Loucy (cell line): ENCODE measurements at regions not wholly inside any gene's neighbourhood (a gene's known extent, or its start where the extent isn't known, plus 50 kb on each side); places are given as distances from the start of the nearest gene placed in this dataset.

Experiments
- H2AFZ ChIP-seq: fragments of 200-600 bp; sonication (generic); 2 replicates; pipeline ENCODE4 v1.6.0; 2016; ENCODE audit warnings: antibody characterized with exemption, mild to moderate bottlenecking, low read length, moderate library complexity
- H3F3A ChIP-seq: fragments of 200-600 bp; 2 replicates; pipeline ENCODE4 v1.6.0; 2016; ENCODE audit warnings: antibody characterized with exemption, low read depth, mild to moderate bottlenecking
- H3K27me3 ChIP-seq: fragments of 200-600 bp; sonication (generic); 2 replicates; pipeline ENCODE4 v1.6.1; 2014; ENCODE audit warnings: low read length, mild to moderate bottlenecking; ENCODE audit not compliant: insufficient read depth, poor library complexity, severe bottlenecking
- H3K36me3 ChIP-seq: fragments of 200-600 bp; sonication (generic); 2 replicates; pipeline ENCODE4 v1.6.1; 2016; ENCODE audit warnings: low read length; ENCODE audit not compliant: insufficient read depth
- H3K4me1 ChIP-seq: fragments of 200-600 bp; sonication (generic); 2 replicates; pipeline ENCODE4 v1.5.1; 2014; ENCODE audit warnings: low read length, mild to moderate bottlenecking; ENCODE audit not compliant: insufficient read depth, poor library complexity, severe bottlenecking
- H3K4me2 ChIP-seq: fragments of 200-600 bp; sonication (generic); 2 replicates; pipeline ENCODE4 v1.6.0; 2014; ENCODE audit warnings: antibody characterized with exemption, low read length, low read depth, mild to moderate bottlenecking; ENCODE audit not compliant: poor library complexity, severe bottlenecking
- H3K4me3 ChIP-seq: fragments of 200-600 bp; sonication (generic); 2 replicates; pipeline ENCODE4 v1.5.1; 2014; ENCODE audit warnings: low read length, mild to moderate bottlenecking, mixed read lengths; ENCODE audit not compliant: poor library complexity, severe bottlenecking
- H3K79me2 ChIP-seq: fragments of 200-600 bp; sonication (generic); 2 replicates; pipeline ENCODE4 v1.6.1; 2014; ENCODE audit warnings: low read length; ENCODE audit not compliant: insufficient read depth
- H3K9ac ChIP-seq: fragments of 200-600 bp; sonication (generic); 2 replicates; pipeline ENCODE4 v1.6.0; 2014; ENCODE audit warnings: mild to moderate bottlenecking, low read depth, low read length, moderate library complexity; ENCODE audit not compliant: poor library complexity, severe bottlenecking
- H3K9me2 ChIP-seq: fragments of 200-600 bp; sonication (generic); replicated peaks from 2 replicates; pipeline ENCODE4 v1.6.1; 2016; ENCODE audit warnings: low read depth, low read length, mixed read lengths
- H3K9me3 ChIP-seq: fragments of 200-600 bp; sonication (generic); 2 replicates; pipeline ENCODE4 v1.6.1; 2014; ENCODE audit warnings: mild to moderate bottlenecking, antibody characterized with exemption, low read length, low read depth; ENCODE audit not compliant: insufficient read depth
- H4K20me1 ChIP-seq: fragments of 200-600 bp; sonication (generic); 2 replicates; pipeline ENCODE4 v1.6.0; 2014; ENCODE audit warnings: antibody characterized with exemption, low read length, mild to moderate bottlenecking; ENCODE audit not compliant: insufficient read depth, poor library complexity, severe bottlenecking
- EZH2phosphoT487 ChIP-seq: fragments of 200-600 bp; IDR thresholded peaks from 2 replicates; pipeline ENCODE4 v1.6.1; 2018; ENCODE audit warnings: antibody characterized with exemption, mild to moderate bottlenecking, moderate library complexity, borderline replicate concordance
- TF ChIP-seq, protein P1 (sequence below): fragments of 200-600 bp; sonication (generic); conservative IDR thresholded peaks from 2 replicates; pipeline ENCODE4 v1.5.1; 2014; ENCODE audit warnings: mild to moderate bottlenecking, antibody characterized with exemption, low read length

GRCh38 chr3:109982201-109982600 lies 644.9 kb upstream of the DPPA4 start:
- Histone ChIP-seq H3K4me2 (no peak overlapping the region), H3K79me2 (no peaks in the 10 kb centered on the region), H2AFZ (no peak overlapping the region), H3K4me3 (no peak overlapping the region), H4K20me1 (no peaks in the 10 kb centered on the region), H3K36me3 (no peaks in the 10 kb centered on the region), H3K9me2 (no peaks in the 10 kb centered on the region), H3K9ac (no peak overlapping the region), H3F3A (no peaks in the 10 kb centered on the region), H3K4me1 (no peaks in the 10 kb centered on the region), H3K9me3 (no peaks in the 10 kb centered on the region), H3K27me3 (no peaks in the 10 kb centered on the region)
- no peak for TF ChIP-seq EZH2phosphoT487
- TF ChIP-seq, protein P1, sequence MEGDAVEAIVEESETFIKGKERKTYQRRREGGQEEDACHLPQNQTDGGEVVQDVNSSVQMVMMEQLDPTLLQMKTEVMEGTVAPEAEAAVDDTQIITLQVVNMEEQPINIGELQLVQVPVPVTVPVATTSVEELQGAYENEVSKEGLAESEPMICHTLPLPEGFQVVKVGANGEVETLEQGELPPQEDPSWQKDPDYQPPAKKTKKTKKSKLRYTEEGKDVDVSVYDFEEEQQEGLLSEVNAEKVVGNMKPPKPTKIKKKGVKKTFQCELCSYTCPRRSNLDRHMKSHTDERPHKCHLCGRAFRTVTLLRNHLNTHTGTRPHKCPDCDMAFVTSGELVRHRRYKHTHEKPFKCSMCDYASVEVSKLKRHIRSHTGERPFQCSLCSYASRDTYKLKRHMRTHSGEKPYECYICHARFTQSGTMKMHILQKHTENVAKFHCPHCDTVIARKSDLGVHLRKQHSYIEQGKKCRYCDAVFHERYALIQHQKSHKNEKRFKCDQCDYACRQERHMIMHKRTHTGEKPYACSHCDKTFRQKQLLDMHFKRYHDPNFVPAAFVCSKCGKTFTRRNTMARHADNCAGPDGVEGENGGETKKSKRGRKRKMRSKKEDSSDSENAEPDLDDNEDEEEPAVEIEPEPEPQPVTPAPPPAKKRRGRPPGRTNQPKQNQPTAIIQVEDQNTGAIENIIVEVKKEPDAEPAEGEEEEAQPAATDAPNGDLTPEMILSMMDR = no peak

- H2AFZ ChIP-seq = no peak overlapping the region
- no peaks in the 10 kb centered on the region for H3K9me2 ChIP-seq
- no peaks in the 10 kb centered on the region for H4K20me1 ChIP-seq
- H3K4me3 ChIP-seq = no peak overlapping the region
- no peaks in the 10 kb centered on the region for H3K27me3 ChIP-seq
- H3K79me2 ChIP-seq = no peaks in the 10 kb centered on the region
- TF ChIP-seq EZH2phosphoT487 = no peak
- TF ChIP-seq, protein P1 = no peak
- H3K9me3 ChIP-seq = no peaks in the 10 kb centered on the region
- H3K9ac ChIP-seq = no peak overlapping the region
- no peaks in the 10 kb centered on the region for H3K36me3 ChIP-seq
- no peaks in the 10 kb centered on the region for H3K4me1 ChIP-seq
- H3K4me2 ChIP-seq = no peak overlapping the region
- H3F3A ChIP-seq = no peaks in the 10 kb centered on the region
These were observed 647.6 kb upstream of the DPPA4 start for GRCh38 chr3:109984976-109985375.

GRCh38 chr3:109985943-109986555 lies 648.7 kb upstream of the DPPA4 start:
- H3K27me3 ChIP-seq = no peaks in the 10 kb centered on the region
- H2AFZ ChIP-seq = no peak overlapping the region
- H3K4me2 ChIP-seq = no peak overlapping the region
- H4K20me1 ChIP-seq = no peaks in the 10 kb centered on the region
- H3K9me3 ChIP-seq = no peaks in the 10 kb centered on the region
- H3F3A ChIP-seq = no peaks in the 10 kb centered on the region
- H3K9ac ChIP-seq = no peak overlapping the region
- no peak overlapping the region for H3K4me3 ChIP-seq
- no peaks in the 10 kb centered on the region for H3K36me3 ChIP-seq
- TF ChIP-seq, protein P1 = no peak
- no peak for TF ChIP-seq EZH2phosphoT487
- H3K79me2 ChIP-seq = no peaks in the 10 kb centered on the region
- no peaks in the 10 kb centered on the region for H3K9me2 ChIP-seq
- H3K4me1 ChIP-seq = no peaks in the 10 kb centered on the region
